HG03521 (cell line): ENCODE measurements at regions not wholly inside any gene's neighbourhood (a gene's known extent, or its start where the extent isn't known, plus 50 kb on each side); places are given as distances from the start of the nearest gene placed in this dataset.
"Not testable (repeated sequence)": the region's sequence is repeated elsewhere in the genome, so short reads cannot be mapped to it uniquely, and the experiment has no call there.

Experiments used
- ATAC-seq: cut with Tn5 transposase; IDR thresholded peaks from one replicate; pipeline ENCODE4 v1.9.1; 2021; ENCODE audit warnings: mild to moderate bottlenecking, moderate library complexity; ENCODE audit not compliant: unreplicated experiment

- ATAC-seq, result no peak
These were observed 192.8 kb upstream of the ADRA1D start for GRCh38 chr20:4441871-4442270.

DNA sequence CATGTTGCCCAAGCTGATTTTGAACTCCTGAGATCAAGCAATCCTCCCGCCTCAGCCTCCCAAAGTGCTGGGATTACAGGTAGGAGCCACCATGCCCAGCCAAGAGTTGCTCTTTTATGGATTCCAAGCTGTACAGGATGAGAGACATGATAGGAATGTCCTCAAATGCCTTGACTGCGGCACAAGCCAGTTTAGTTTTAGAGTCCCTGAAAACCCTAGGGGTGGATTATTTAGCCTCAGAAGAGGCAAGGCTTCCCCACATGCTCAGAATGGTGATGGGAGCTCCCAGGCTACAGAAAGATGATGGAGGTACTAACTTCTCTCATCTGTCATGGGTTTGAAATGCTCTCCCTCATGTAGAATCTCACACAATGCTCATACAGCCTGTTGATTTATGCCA lies 192.1 kb upstream of the ADRA1D start:
- no peak for ATAC-seq

DNA sequence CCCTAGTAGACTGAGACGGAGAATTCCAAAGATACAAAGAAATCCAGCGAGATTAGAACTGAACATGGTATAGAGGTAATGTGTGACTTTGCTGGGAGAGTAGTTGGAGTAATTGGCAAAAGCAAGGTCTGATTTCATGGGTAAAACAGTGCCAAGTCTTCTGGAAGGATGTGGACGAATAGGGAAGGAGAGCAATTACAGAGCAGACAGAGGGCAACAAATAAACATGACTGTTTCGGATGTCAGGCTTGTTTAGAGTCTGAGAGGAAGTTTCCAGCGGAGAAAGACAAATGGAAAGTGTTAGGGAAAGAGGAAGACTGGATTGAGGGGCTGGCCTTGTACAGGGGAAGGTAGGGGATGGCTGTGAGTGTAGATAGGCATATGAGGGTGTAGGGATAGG lies 190.4 kb upstream of the ADRA1D start:
- ATAC-seq, result no peak

- ATAC-seq, result no peak
These were observed 188.0 kb upstream of the ADRA1D start for GRCh38 chr20:4437131-4437530.

GRCh38 chr20:4435671-4436455 lies 186.8 kb upstream of the ADRA1D start:
- ATAC-seq, result no peak

GRCh38 chr20:4435225-4435624 lies 186.1 kb upstream of the ADRA1D start:
- no peak for ATAC-seq

GRCh38 chr20:4434681-4435080 lies 185.6 kb upstream of the ADRA1D start:
- ATAC-seq, result no peak

DNA sequence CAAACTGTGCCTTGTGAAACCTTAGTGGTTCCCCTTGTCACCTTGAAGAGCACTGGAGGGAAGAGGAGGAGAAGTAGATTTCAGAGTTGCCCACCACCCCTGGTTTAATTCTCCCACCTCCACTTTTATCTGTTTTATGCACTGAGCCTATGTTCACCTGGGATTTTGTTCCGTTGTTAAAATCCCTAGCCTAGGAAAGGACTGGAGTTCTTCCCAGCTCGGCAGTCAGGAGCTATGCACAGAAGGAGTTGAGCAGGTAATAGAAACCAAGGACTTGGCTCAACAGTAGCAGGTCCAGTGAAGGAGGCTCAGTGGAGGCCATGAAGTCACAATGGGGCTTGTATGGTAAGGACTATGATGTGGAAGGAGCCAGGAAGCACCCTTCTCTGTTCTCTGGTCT lies 182.4 kb upstream of the ADRA1D start:
- no peak for ATAC-seq

GRCh38 chr20:4430826-4431225 lies 181.7 kb upstream of the ADRA1D start:
- not testable (repeated sequence) for ATAC-seq

- ATAC-seq, result no peak
These were observed 179.0 kb upstream of the ADRA1D start for GRCh38 chr20:4427940-4428586.

DNA sequence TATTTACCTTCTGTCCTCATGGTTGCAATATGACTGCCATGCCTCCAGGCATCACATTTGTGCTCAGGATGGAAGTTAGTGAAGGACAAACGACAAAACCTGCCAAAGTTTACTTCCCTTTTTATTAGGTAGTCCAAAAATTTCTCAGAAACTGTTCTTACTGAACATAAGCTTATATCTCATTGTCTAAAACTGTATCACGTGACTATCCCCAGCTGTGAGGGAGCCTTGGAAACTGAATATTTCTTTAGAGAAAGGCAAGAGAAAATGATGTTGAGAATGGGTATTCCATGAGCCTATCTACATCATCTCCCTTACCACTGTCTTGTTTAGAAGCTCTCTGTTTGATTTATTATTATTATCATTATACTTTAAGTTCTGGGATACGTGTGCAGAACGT lies 169.1 kb upstream of the ADRA1D start:
- no peak for ATAC-seq

GRCh38 chr20:4415281-4415680 lies 166.2 kb upstream of the ADRA1D start:
- no peak for ATAC-seq

DNA sequence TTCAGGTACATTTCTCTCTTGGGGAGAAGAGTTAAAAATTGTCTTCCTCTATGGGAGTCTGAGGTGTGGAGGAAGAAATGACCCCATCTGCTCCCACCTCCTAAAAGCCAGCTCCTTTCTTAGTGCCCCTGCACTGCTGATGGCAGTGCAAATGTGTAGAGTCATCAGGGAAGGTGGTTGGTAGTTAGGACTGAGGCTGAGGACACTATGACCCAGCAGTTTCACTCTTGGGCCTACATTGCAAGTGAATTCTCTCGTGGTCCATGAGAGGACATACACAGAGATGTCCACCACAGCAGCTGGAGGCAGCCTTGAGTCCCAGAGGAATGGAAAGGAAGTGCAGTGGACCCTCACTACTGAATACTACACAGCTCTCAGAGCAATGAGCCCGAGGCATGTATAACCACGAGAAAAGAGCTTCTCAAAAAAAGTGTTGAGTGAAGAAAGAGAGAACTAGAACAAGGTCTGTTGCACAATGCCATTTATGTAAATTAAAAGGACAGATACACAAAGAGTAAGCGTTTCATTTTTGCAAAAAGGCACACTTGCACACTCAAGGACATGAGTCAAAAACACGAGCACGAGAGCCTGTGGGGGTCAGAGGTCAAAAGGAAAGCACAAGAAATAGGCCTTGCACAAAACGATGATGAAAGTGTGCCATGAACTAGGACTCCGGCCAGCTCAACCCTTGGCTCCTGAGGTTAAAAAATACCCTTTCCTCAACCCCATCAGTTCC lies 164.4 kb upstream of the ADRA1D start:
- ATAC-seq, result no peak

DNA sequence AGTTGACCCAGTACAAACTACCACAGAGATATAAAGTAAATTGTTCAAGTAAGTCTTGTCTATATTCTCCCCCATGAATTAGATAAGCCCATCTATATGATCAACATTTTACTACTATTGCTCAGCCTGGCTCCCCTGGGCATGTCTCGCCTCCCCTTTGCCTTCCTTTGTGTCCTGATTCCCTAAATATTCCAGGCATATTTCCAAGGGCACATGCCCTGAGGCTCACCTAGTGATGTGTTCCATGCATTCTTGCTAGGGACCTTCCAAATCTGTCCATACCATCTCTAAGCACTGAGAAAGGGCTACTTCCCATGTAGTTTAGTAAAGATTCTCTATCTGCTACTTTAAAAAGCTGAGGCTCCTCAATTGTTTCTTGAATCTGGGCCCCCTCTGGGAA lies 163.1 kb upstream of the ADRA1D start:
- ATAC-seq, result no peak

GRCh38 chr20:4411744-4412143 lies 162.7 kb upstream of the ADRA1D start:
- no peak for ATAC-seq

DNA sequence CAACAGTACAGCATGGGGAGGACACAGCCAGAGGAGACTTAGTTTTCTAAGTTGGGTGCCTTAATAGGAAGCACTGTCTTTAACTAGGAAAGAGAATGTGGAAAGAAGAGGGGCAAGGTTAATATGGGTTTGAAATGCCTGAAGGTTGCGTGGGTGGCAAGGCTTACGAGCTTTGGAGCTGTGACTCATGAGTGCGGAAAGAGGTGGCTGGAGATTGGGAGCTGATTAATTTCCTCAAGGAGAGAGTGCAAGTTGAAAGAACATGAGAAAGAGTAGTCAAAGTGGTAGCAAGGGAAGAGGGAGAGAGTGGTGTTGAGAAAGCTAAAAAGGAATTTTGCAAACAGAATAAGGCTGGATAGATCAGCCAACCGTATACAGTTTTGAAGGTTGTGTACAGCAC lies 157.5 kb upstream of the ADRA1D start:
- ATAC-seq, result no peak

DNA sequence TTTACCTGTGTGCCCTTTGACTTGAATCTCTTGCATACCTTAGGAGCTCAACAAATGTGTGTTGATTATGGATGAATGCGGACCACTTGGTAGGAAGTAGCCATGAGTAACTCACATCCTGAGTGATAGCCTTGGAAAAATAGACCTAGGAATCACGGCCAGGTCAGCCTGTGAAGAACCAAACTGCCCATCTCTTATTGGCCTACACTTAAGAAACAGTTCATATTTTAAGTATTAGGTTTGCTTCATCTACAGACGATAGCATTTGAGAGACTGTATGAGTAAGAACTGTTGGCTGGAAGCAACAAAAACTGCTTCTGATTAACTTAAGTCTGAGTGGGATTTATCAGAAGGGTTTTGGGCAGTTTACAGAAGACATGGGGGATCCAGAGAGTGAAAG lies 152.5 kb upstream of the ADRA1D start:
- no peak for ATAC-seq

- ATAC-seq, result no peak
These were observed 135.9 kb upstream of the ADRA1D start for GRCh38 chr20:4384961-4385360.

GRCh38 chr20:4383961-4384360 lies 134.9 kb upstream of the ADRA1D start:
- no peak for ATAC-seq

DNA sequence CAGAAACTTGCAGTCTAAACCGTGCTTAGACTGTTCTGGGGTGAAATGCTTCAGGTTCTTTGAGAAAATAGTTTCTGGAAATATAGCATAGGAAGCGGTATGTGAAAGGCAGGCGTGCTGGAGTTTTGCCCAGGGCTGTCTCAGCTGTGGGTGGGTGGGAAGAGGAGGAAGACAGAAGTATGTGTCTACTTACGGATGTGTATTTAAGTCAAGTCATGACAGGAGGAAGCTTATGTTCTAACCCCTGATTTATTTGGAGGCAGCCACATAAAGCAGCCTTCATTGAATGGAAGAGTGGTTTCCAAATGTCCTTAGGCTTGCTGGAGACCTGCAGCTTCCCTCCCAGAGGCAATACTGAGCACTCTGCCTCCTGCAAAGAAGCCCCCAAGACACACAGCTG lies 126.8 kb upstream of the ADRA1D start:
- no peak for ATAC-seq

GRCh38 chr20:4373454-4373853 lies 124.4 kb upstream of the ADRA1D start:
- no peak for ATAC-seq
